Lung (tissue), 11 donors: ENCODE measurements at regions not wholly inside any gene's neighbourhood (a gene's known extent, or its start where the extent isn't known, plus 50 kb on each side); places are given as distances from the start of the nearest gene placed in this dataset.

Experiments
- ATAC-seq: fragments of 200-7000 bp; cut with Tn5 transposase; one replicate; pipeline ENCODE4 v1.9.1; 2020; ENCODE audit warnings: moderate number of reproducible peaks; ENCODE audit not compliant: insufficient read depth, low FRiP score
- DNase-seq, 3 donors: peaks; one replicate each; pipeline ENCODE4 v3.0.0-alpha.2; 2013 to 2017
- H3K27ac ChIP-seq, 2 donors: one replicate each; pipeline ENCODE4 v1.5.1; 2013; ENCODE audit warnings: mild to moderate bottlenecking in 2 of 2, moderate library complexity in 2 of 2, control low read depth in 1 of 2, inconsistent platforms in 1 of 2, low read depth in 1 of 2, low read length in 1 of 2
- H3K27me3 ChIP-seq, 3 donors: one replicate each; pipeline ENCODE4 v1.5.1; 2013; ENCODE audit warnings: low read length in 2 of 3; ENCODE audit not compliant: control insufficient read depth in 3 of 3, insufficient read depth in 3 of 3
- H3K36me3 ChIP-seq, 4 donors: one replicate each; pipeline ENCODE4 v1.5.1; 2013; ENCODE audit warnings: low read length in 4 of 4, mild to moderate bottlenecking in 1 of 4, moderate library complexity in 1 of 4; ENCODE audit not compliant: control insufficient read depth in 4 of 4, insufficient read depth in 4 of 4
- H3K4me1 ChIP-seq, 5 donors: one replicate each; pipeline ENCODE4 v1.5.1; 2013; ENCODE audit warnings: low read length in 5 of 5, mild to moderate bottlenecking in 2 of 5, moderate library complexity in 1 of 5; ENCODE audit not compliant: control insufficient read depth in 5 of 5, insufficient read depth in 5 of 5
- H3K4me3 ChIP-seq: one replicate; pipeline ENCODE4 v1.5.1; 2013; ENCODE audit warnings: mild to moderate bottlenecking, control low read depth, moderate library complexity
- H3K9ac ChIP-seq, 2 donors: one replicate each; pipeline ENCODE4 v1.5.1; 2013; ENCODE audit warnings: low read length in 2 of 2, control low read depth in 1 of 2; ENCODE audit not compliant: insufficient read depth in 1 of 2
- H3K9me3 ChIP-seq, 4 donors: one replicate each; pipeline ENCODE4 v1.5.1; 2013; ENCODE audit warnings: low read length in 3 of 4, mild to moderate bottlenecking in 1 of 4, moderate library complexity in 1 of 4; ENCODE audit not compliant: control insufficient read depth in 4 of 4, insufficient read depth in 3 of 4
- WGBS, 2 donors: extraction: QIAGEN DNeasy Blood & Tissue Kit; methylation state at CpG; one replicate each; pipeline ENCODE4 v1.1.7; 2013; 5-methylcytosine and 5-hydroxymethylcytosine counted together
- TF ChIP-seq, protein P1 (sequence below): IDR thresholded peaks from 2 replicates; pipeline ENCODE4 v1.5.1; 2012; ENCODE audit warnings: mild to moderate bottlenecking; ENCODE audit errors: control extremely low read depth, extremely low read depth
- donor health status: control.
- donor health status: control.
- donor health status: Bipolar disorder and iron deficiency.
- donor health status: healthy.
- donor health status: DM: yes; HTN: yes; CAD: no.

DNA sequence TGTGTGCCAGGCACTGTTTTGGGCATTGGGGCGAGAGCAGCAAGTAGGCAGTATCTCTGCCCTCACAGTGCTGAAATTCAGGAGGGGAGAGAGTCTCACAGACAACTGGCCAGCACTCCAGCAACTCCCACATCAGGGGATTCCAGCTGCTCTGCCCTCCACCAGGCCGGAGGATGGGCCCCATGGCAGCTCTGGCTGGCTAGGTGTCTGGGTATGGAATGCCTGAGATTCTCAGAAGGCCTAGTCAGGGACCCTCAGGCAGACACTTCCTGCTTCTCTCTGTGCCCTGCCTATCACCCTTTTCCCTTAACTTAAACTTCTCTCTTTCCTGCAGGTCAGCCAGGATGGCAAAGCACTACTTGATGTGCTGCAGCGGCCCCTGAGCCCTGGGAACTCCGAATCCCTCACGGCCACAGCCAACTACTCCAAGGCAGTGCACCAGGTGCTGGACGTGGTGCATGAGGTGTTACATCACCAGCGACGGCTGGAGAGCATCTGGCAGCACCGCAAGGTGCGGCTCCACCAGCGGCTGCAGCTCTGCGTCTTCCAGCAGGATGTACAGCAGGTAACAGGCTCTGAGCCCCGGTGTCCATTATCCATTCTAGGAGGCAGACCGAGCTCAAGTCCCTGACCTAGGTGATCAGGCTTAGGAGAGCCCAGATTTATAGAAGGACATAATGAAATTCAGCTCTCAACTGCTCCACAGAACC is 342.2 kb upstream of the ROPN1 start:
- Histone ChIP-seq H3K4me3 (no peak overlapping the region), H3K9ac (no peak overlapping the region), H3K27me3 (no peaks in the 10 kb centered on the region), H3K27ac (no peak overlapping the region), H3K4me1 (no peaks in the 10 kb centered on the region), H3K36me3 (peaks cover 5 to 17% (median 11%) of the 10 kb centered on the region in 4 donors), H3K9me3 (no peaks in the 10 kb centered on the region)
- TF ChIP-seq, protein P1, sequence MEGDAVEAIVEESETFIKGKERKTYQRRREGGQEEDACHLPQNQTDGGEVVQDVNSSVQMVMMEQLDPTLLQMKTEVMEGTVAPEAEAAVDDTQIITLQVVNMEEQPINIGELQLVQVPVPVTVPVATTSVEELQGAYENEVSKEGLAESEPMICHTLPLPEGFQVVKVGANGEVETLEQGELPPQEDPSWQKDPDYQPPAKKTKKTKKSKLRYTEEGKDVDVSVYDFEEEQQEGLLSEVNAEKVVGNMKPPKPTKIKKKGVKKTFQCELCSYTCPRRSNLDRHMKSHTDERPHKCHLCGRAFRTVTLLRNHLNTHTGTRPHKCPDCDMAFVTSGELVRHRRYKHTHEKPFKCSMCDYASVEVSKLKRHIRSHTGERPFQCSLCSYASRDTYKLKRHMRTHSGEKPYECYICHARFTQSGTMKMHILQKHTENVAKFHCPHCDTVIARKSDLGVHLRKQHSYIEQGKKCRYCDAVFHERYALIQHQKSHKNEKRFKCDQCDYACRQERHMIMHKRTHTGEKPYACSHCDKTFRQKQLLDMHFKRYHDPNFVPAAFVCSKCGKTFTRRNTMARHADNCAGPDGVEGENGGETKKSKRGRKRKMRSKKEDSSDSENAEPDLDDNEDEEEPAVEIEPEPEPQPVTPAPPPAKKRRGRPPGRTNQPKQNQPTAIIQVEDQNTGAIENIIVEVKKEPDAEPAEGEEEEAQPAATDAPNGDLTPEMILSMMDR = no peak
- ATAC-seq (no peak), DNase-seq (no peak)
- 89 to 92% methylated on average over 14 of the region's 14 CpGs for WGBS, 2 donors

DNA sequence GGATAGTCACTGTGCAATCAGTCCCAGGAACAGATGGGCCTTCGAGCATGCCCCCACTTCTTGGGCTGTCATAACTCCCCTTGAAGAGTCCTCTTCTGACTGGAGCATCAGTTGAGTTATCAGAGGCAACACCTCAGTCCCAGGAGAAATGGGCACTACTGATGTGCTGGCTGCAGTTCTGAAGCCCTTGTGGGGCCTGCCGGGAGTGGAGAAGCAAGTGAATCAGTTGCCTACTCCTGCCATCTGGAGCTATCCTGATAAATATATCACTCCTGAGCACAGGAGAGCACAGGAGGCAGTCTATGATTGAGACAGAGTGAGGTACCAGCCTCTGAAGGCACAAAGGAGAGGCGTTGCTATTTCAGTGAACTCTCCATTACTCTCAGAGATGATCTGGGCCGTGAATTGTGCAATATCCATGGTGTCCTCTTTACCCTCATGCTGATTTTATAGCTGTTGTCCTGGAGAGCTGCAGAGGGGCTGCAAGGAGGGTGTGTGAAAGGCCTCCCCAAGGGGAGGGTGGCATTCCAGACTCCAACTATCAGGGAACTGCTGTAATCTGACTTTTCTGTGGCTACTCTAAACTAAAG is 344.2 kb upstream of the ROPN1 start:
- ATAC-seq = no peak
- 82 to 85% methylated on average over 4 of the region's 4 CpGs for WGBS, 2 donors
- H3K9ac ChIP-seq = no peak overlapping the region

DNA sequence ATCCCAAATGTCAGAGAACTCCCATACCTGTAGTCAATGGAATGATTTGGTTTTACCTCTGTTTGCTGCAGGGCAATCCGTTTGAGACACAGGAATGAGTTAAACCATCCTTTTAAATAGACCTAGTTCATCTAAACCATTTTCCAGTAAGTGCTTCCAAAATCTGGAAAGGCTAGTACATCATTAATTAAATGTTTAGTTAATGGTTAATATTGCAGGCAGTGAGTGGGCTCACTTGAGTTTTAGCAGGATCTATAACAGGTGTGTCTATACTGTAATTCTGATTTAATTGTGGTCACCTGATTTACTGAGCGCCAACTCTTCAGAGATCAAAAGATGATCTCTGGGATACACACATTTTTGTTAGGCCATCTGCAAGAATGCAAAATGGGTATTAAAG is 353.9 kb upstream of the ROPN1 start:
- Histone ChIP-seq H3K27ac (no peak overlapping the region), H3K4me1 (no peaks in the 10 kb centered on the region), H3K9me3 (no peaks in the 10 kb centered on the region), H3K36me3 (peaks cover 0 to 11% (median 0%) of the 10 kb centered on the region in 4 donors), H3K4me3 (no peak overlapping the region), H3K9ac (no peak overlapping the region), H3K27me3 (no peaks in the 10 kb centered on the region)
- ATAC-seq (no peak), DNase-seq (no peak)
- 73 to 85% methylated on average over 2 of the region's 2 CpGs for WGBS, 2 donors
- TF ChIP-seq, protein P1 = no peak

More for the DNA sequence above, 344.2 kb upstream of the ROPN1 start:
- Histone ChIP-seq H3K4me3 (no peak overlapping the region), H3K9me3 (no peaks in the 10 kb centered on the region), H3K4me1 (no peaks in the 10 kb centered on the region), H3K36me3 (peaks cover 5 to 12% (median 8%) of the 10 kb centered on the region in 4 donors), H3K27me3 (no peaks in the 10 kb centered on the region), H3K27ac (no peak overlapping the region)
- no peak for DNase-seq
- TF ChIP-seq, protein P1 = no peak
